HepG2 (cell line): ENCODE measurements at regions not wholly inside any gene's neighbourhood (a gene's known extent, or its start where the extent isn't known, plus 50 kb on each side); places are given as distances from the start of the nearest gene placed in this dataset.

Experiments used
- ATAC-seq: fragments of 200-7000 bp; cut with Tn5 transposase; 3 replicates; pipeline ENCODE4 v1.9.1; 2020; ENCODE audit warnings: mild to moderate bottlenecking, moderate library complexity
- BruUV-seq: library from RNA; stranded (reverse); fragments of 400-500 nt; replicated peaks from 2 replicates; lab custom pipeline; 2021; lab: Mats Ljungman, UMichigan
- CTCF ChIA-PET: fragments of 300-600 bp; formaldehyde crosslinking; extraction: SDS; loops from one replicate; lab custom pipeline; 2021; ENCODE audit warnings: low total read pairs, inconsistent platforms, low intra/inter-chr PET ratio; lab: Yijun Ruan, JAX
- POLR2A ChIA-PET: fragments of 350-600 bp; sonication (Branson Sonifier 250); formaldehyde crosslinking; loops from one replicate; lab custom pipeline; 2020; ENCODE audit warnings: antibody characterized with exemption, inconsistent platforms; lab: Yijun Ruan, JAX
- DNase-seq: peaks from one replicate; pipeline ENCODE4 v3.0.0-alpha.2; 2015; ENCODE audit warnings: low spot score
- FAIRE-seq: peaks from 3 replicates; lab custom pipeline; 2011; peaks lifted over from hg19 to GRCh38; lab: Jason Lieb, UNC
- H2AFZ ChIP-seq: one replicate; pipeline ENCODE4 v1.6.1; 2011; ENCODE audit warnings: low read length, inconsistent platforms
- H3K27ac ChIP-seq: fragments of 300-600 bp; 3 replicates; pipeline ENCODE4 v1.8.0; 2011; ENCODE audit warnings: mixed run types, mild to moderate bottlenecking, mixed read lengths, low read length, inconsistent platforms; ENCODE audit not compliant: insufficient read depth; ENCODE audit errors: extremely low read length
- H3K27me3 ChIP-seq, 2 experiments: fragments of 200-600 bp in 1 of 2; 2 replicates in 1 of 2; 3 replicates in 1 of 2; pipeline versions ENCODE4 v1.6.0 to v1.8.0; 2011; ENCODE audit warnings: low read length in 2 of 2, mild to moderate bottlenecking in 2 of 2, moderate library complexity in 2 of 2, inconsistent platforms in 1 of 2; ENCODE audit not compliant: insufficient read depth in 2 of 2, control insufficient read depth in 1 of 2
- H3K36me3 ChIP-seq, 2 experiments: fragments of 200-600 bp in 1 of 2; replicated peaks in 1 of 2; 2 replicates in 1 of 2; 3 replicates in 1 of 2; pipeline versions ENCODE4 v1.5.1 to v1.8.0; 2011; ENCODE audit warnings: low read length in 2 of 2, inconsistent platforms in 1 of 2; ENCODE audit not compliant: insufficient read depth in 2 of 2, control insufficient read depth in 1 of 2
- H3K4me1 ChIP-seq: 2 replicates; pipeline ENCODE4 v1.5.1; 2012; ENCODE audit warnings: low read length, inconsistent platforms; ENCODE audit not compliant: insufficient read depth
- H3K4me2 ChIP-seq: 2 replicates; pipeline ENCODE4 v1.6.0; 2011; ENCODE audit warnings: low read depth, low read length, inconsistent platforms
- H3K4me3 ChIP-seq, 3 experiments: fragments of 200-600 bp in 1 of 3; sonication (generic), shearing (Covaris generic) in 1 of 3; replicated peaks in 1 of 3; 2 replicates each; pipeline ENCODE4 v1.5.1; 2011 to 2016; ENCODE audit warnings: low read length in 3 of 3, inconsistent platforms in 2 of 3, low read depth in 2 of 3, mild to moderate bottlenecking in 2 of 3, control low read depth in 1 of 3, mixed read lengths in 1 of 3; ENCODE audit not compliant: insufficient read depth in 1 of 3
- H3K79me2 ChIP-seq: one replicate; pipeline ENCODE4 v1.6.1; 2011; ENCODE audit warnings: low read length, inconsistent platforms; ENCODE audit not compliant: insufficient read depth
- H3K9ac ChIP-seq: 2 replicates; pipeline ENCODE4 v1.6.0; 2011; ENCODE audit warnings: mild to moderate bottlenecking, low read depth, low read length, inconsistent platforms; ENCODE audit not compliant: insufficient read depth
- H3K9me3 ChIP-seq: 2 replicates; pipeline ENCODE4 v1.5.1; 2012; ENCODE audit warnings: mild to moderate bottlenecking, low read length
- H4K20me1 ChIP-seq: 2 replicates; pipeline ENCODE4 v1.6.0; 2011; ENCODE audit warnings: inconsistent platforms, mild to moderate bottlenecking, low read length, moderate library complexity; ENCODE audit not compliant: insufficient read depth
- ATF1 ChIP-seq: IDR thresholded peaks from 2 replicates; pipeline ENCODE4 v1.6.1; 2016; ENCODE audit warnings: mild to moderate bottlenecking, control low read depth
- GATAD2A ChIP-seq: IDR thresholded peaks from 2 replicates; pipeline ENCODE4 v1.6.1; 2016
- GRHL1 ChIP-seq: sonication (generic); formaldehyde crosslinking; conservative IDR thresholded peaks from 2 replicates; pipeline ENCODE4 v1.8.0; 2022; ENCODE audit warnings: missing genetic modification reagents
- KMT2B ChIP-seq: IDR thresholded peaks from 2 replicates; pipeline ENCODE4 v1.6.1; 2016; ENCODE audit warnings: missing genetic modification reagents, missing compliant biosample characterization
- MAFF ChIP-seq: IDR thresholded peaks from 2 replicates; pipeline ENCODE4 v1.6.1; 2011; ENCODE audit warnings: low read depth, low read length, improper control_type of control experiment
- MED8 ChIP-seq: sonication (generic); formaldehyde crosslinking; IDR thresholded peaks from 2 replicates; pipeline ENCODE4 v1.8.1; 2023; ENCODE audit warnings: mild to moderate bottlenecking, missing genetic modification reagents; ENCODE audit not compliant: insufficient replicate concordance
- RBAK ChIP-seq: sonication (generic); formaldehyde crosslinking; IDR thresholded peaks from 2 replicates; pipeline ENCODE4 v1.5.1; 2020; ENCODE audit warnings: mild to moderate bottlenecking, missing genetic modification reagents
- TAF15 ChIP-seq: fragments of 200-400 bp; formaldehyde crosslinking; IDR thresholded peaks from one replicate; pipeline ENCODE4 v1.6.1; 2018; ENCODE audit warnings: mild to moderate bottlenecking, low read depth, low read length; ENCODE audit not compliant: poor library complexity, severe bottlenecking
- ZBTB3 ChIP-seq: sonication (generic); formaldehyde crosslinking; IDR thresholded peaks from 2 replicates; pipeline ENCODE4 v1.4.0; 2020; ENCODE audit warnings: low read depth, mild to moderate bottlenecking, moderate library complexity, missing genetic modification reagents, borderline replicate concordance
- ZNF282 ChIP-seq: fragments of 450-650 bp; IDR thresholded peaks from 2 replicates; pipeline ENCODE4 v1.6.1; 2018; ENCODE audit not compliant: partially characterized antibody
- ZNF317 ChIP-seq: sonication (generic); formaldehyde crosslinking; IDR thresholded peaks from 2 replicates; pipeline ENCODE4 v1.5.0; 2020; ENCODE audit warnings: mild to moderate bottlenecking, missing genetic modification reagents
- ZNF530 ChIP-seq: sonication (generic); formaldehyde crosslinking; IDR thresholded peaks from 2 replicates; pipeline ENCODE4 v1.5.0; 2020; ENCODE audit warnings: low read depth, mild to moderate bottlenecking, missing genetic modification reagents
- ZNF558 ChIP-seq: sonication (generic); formaldehyde crosslinking; IDR thresholded peaks from 2 replicates; pipeline ENCODE4 v1.9.0; 2022; ENCODE audit warnings: mild to moderate bottlenecking, missing genetic modification reagents, borderline replicate concordance
- ZNF687 ChIP-seq: sonication (generic); formaldehyde crosslinking; IDR thresholded peaks from 2 replicates; pipeline ENCODE4 v1.5.1; 2020; ENCODE audit warnings: mild to moderate bottlenecking, missing genetic modification reagents, moderate library complexity
- WGBS: methylation state at CpG from one replicate; pipeline ENCODE4 v1.1.6; 2017; ENCODE audit warnings: low lambda C conversion rate; 5-methylcytosine and 5-hydroxymethylcytosine counted together
- in situ Hi-C: cut with HindIII; loops from 2 replicates; pipeline ENCODE4 v1.10.0; 2017; ENCODE audit warnings: low pct_unique_long_range_greater_than_20kb; ENCODE audit not compliant: extremely low pct_ligation_motif_present
- intact Hi-C: fragments of 100-400 bp; cut with micrococcal nuclease; formaldehyde crosslinking; loops from one replicate; pipeline ENCODE4 v1.10.0; 2022; ENCODE audit not compliant: unreplicated experiment

- Histone ChIP-seq H3K27me3 (no peaks in the 10 kb centered on the region; a peak in 1 of 5 replicates), H3K4me1 (no peaks in the 10 kb centered on the region), H3K27ac (no peak overlapping the region), H3K9me3 (no peaks in the 10 kb centered on the region; the same call in 1 of the 2 replicates), H3K36me3 (no peaks in the 10 kb centered on the region), H3K79me2 (no peaks in the 10 kb centered on the region), H2AFZ (no peak overlapping the region), H3K9ac (no peak overlapping the region)
- intact Hi-C loops, result no loop called here
- in situ Hi-C loops, result no loop called here
- CTCF ChIA-PET, result no interaction called here
- no TSS peak for BruUV-seq
- ATAC-seq, result no peak
- 5% methylated on average over 1 of the region's 1 CpG for WGBS
- DNase-seq, result no peak
- TF ChIP-seq ZNF282 (no peak), RBAK (CRISPR knock-in tag) (no peak), KMT2B (CRISPR knock-in tag) (no peak), ZBTB3 (CRISPR knock-in tag) (no peak), MED8 (CRISPR knock-in tag) (no peak)
- TF ChIP-seq, all 625 proteins: peak for 0
- POLR2A ChIA-PET, result no interaction called here
- Histone ChIP-seq H3K4me3 (no peak overlapping the region), H3K4me2 (no peak overlapping the region), H4K20me1 (no peaks in the 10 kb centered on the region)
- no peak for FAIRE-seq
Measured at GRCh38 chr6:80674669-80675068, 568.2 kb downstream of the BCKDHB start.

- Histone ChIP-seq H3K9ac (no peak overlapping the region), H3K27ac (no peak overlapping the region), H3K79me2 (no peaks in the 10 kb centered on the region), H3K27me3 (no peaks in the 10 kb centered on the region; a peak in 1 of 5 replicates), H4K20me1 (no peaks in the 10 kb centered on the region), H2AFZ (no peak overlapping the region), H3K9me3 (no peaks in the 10 kb centered on the region; the same call in 1 of the 2 replicates), H3K4me2 (no peak overlapping the region), H3K36me3 (no peaks in the 10 kb centered on the region), H3K4me3 (no peak overlapping the region), H3K4me1 (no peaks in the 10 kb centered on the region)
- POLR2A ChIA-PET, result no interaction called here
- no peak for DNase-seq
- intact Hi-C loops (no loop called here), in situ Hi-C loops (no loop called here)
- no peak for FAIRE-seq
- CTCF ChIA-PET, result no interaction called here
- no TSS peak for BruUV-seq
- no peak for ATAC-seq
- TF ChIP-seq GRHL1 (CRISPR knock-in tag) (no peak), MAFF (peak; percentile 70), ZNF530 (no peak), ZNF558 (no peak), GATAD2A (CRISPR knock-in tag) (no peak), TAF15 (no peak), ZNF317 (CRISPR knock-in tag) (no peak), ZNF687 (no peak), ATF1 (CRISPR knock-in tag) (no peak)
Measured at GRCh38 chr6:80673367-80673766, 566.9 kb downstream of the BCKDHB start.
